GM12878 (cell line): ENCODE measurements at regions not wholly inside any gene's neighbourhood (a gene's known extent, or its start where the extent isn't known, plus 50 kb on each side); places are given as distances from the start of the nearest gene placed in this dataset.

Experiments used
- CHD1 ChIP-seq: IDR thresholded peaks from 2 replicates; pipeline ENCODE4 v1.6.1; 2012; ENCODE audit warnings: low read depth, low read length, improper control_type of control experiment
- NFIC ChIP-seq: IDR thresholded peaks from 2 replicates; pipeline ENCODE4 v1.6.1; 2012; ENCODE audit warnings: low read depth, mild to moderate bottlenecking, inconsistent platforms, low read length, moderate library complexity
- PML ChIP-seq: IDR thresholded peaks from 2 replicates; pipeline ENCODE4 v1.6.1; 2012; ENCODE audit warnings: low read length, inconsistent platforms
- POLR2A ChIP-seq: IDR thresholded peaks from 2 replicates; pipeline ENCODE4 v1.6.1; 2011; ENCODE audit warnings: low read depth, mild to moderate bottlenecking, low read length
- RAD51 ChIP-seq: fragments of 450-650 bp; IDR thresholded peaks from 2 replicates; pipeline ENCODE4 v1.6.1; 2016; ENCODE audit warnings: moderate library complexity, mild to moderate bottlenecking, inconsistent platforms
- SIN3A ChIP-seq: IDR thresholded peaks from 2 replicates; pipeline ENCODE4 v1.6.1; 2012; ENCODE audit warnings: low read depth, low read length, improper control_type of control experiment
- SUPT20H ChIP-seq: IDR thresholded peaks from 2 replicates; pipeline ENCODE4 v1.6.1; 2011; ENCODE audit warnings: low read depth, mild to moderate bottlenecking, low read length, moderate library complexity, borderline replicate concordance; ENCODE audit not compliant: control insufficient read depth
- TAF1 ChIP-seq: IDR thresholded peaks from 2 replicates; pipeline ENCODE4 v1.6.1; 2011; ENCODE audit warnings: mild to moderate bottlenecking, low read depth, low read length, borderline replicate concordance
- YY1 ChIP-seq: IDR thresholded peaks from 2 replicates; pipeline ENCODE4 v1.6.1; 2011; ENCODE audit warnings: low read depth, mild to moderate bottlenecking, low read length
- TF ChIP-seq, protein P1 (sequence below), 3 experiments: IDR thresholded peaks in 2 of 3; conservative IDR thresholded peaks in 1 of 3; 2 replicates each; pipeline ENCODE4 v1.5.1; 2011; ENCODE audit warnings: low read depth in 3 of 3, low read length in 3 of 3, mild to moderate bottlenecking in 3 of 3, control low read depth in 2 of 3, moderate library complexity in 2 of 3, inconsistent platforms in 1 of 3, mixed read lengths in 1 of 3; ENCODE audit not compliant: control insufficient read depth in 2 of 3, insufficient read depth in 1 of 3; ENCODE audit errors: extremely low read depth in 1 of 3
- TF ChIP-seq, protein P2 (sequence below): fragments of 450-650 bp; IDR thresholded peaks from 2 replicates; pipeline ENCODE4 v1.6.1; 2018; ENCODE audit warnings: mild to moderate bottlenecking, low read depth, moderate library complexity; ENCODE audit not compliant: partially characterized antibody

DNA sequence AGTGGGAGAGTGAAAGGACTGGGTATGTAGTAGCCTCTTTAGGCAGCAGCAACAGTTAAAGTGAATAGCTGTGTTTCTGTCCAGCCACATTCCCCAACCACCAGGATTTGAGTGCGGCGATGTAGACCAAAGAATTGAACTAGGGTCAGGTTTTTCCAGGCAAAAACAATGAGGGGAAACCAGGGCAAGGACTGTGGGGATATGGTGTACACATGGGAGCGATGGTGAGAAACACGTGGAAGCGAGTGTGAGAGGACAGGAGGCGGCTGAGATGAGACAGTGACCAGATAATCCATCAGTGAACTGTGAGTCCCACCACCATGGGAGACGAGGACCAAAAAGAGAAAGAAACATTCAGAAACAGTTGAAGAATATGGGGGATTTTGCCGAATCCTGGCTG, 409.5 kb downstream of the TSN start:
- TF ChIP-seq SIN3A (no peak), SUPT20H (no peak), POLR2A (no peak), CHD1 (no peak), PML (no peak), YY1 (no peak), TAF1 (no peak), RAD51 (no peak), NFIC (no peak)
- TF ChIP-seq, protein P1, sequence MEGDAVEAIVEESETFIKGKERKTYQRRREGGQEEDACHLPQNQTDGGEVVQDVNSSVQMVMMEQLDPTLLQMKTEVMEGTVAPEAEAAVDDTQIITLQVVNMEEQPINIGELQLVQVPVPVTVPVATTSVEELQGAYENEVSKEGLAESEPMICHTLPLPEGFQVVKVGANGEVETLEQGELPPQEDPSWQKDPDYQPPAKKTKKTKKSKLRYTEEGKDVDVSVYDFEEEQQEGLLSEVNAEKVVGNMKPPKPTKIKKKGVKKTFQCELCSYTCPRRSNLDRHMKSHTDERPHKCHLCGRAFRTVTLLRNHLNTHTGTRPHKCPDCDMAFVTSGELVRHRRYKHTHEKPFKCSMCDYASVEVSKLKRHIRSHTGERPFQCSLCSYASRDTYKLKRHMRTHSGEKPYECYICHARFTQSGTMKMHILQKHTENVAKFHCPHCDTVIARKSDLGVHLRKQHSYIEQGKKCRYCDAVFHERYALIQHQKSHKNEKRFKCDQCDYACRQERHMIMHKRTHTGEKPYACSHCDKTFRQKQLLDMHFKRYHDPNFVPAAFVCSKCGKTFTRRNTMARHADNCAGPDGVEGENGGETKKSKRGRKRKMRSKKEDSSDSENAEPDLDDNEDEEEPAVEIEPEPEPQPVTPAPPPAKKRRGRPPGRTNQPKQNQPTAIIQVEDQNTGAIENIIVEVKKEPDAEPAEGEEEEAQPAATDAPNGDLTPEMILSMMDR (IDR thresholded peaks at IDR 0.05 in 2 of 3, conservative IDR thresholded peaks at IDR 0.05 in 1 of 3; ENCODE audit: control insufficient read depth in 2 of 3, extremely low read depth in 1 of 3, insufficient read depth in 1 of 3, low read depth in 3 of 3, low read length in 3 of 3) = no peak
- TF ChIP-seq, protein P2, sequence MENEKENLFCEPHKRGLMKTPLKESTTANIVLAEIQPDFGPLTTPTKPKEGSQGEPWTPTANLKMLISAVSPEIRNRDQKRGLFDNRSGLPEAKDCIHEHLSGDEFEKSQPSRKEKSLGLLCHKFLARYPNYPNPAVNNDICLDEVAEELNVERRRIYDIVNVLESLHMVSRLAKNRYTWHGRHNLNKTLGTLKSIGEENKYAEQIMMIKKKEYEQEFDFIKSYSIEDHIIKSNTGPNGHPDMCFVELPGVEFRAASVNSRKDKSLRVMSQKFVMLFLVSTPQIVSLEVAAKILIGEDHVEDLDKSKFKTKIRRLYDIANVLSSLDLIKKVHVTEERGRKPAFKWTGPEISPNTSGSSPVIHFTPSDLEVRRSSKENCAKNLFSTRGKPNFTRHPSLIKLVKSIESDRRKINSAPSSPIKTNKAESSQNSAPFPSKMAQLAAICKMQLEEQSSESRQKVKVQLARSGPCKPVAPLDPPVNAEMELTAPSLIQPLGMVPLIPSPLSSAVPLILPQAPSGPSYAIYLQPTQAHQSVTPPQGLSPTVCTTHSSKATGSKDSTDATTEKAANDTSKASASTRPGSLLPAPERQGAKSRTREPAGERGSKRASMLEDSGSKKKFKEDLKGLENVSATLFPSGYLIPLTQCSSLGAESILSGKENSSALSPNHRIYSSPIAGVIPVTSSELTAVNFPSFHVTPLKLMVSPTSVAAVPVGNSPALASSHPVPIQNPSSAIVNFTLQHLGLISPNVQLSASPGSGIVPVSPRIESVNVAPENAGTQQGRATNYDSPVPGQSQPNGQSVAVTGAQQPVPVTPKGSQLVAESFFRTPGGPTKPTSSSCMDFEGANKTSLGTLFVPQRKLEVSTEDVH = no peak
